H9 (cell line): ENCODE measurements at regions not wholly inside any gene's neighbourhood (a gene's known extent, or its start where the extent isn't known, plus 50 kb on each side); places are given as distances from the start of the nearest gene placed in this dataset.

Source experiments
- DNase-seq: peaks from one replicate; pipeline ENCODE4 v3.0.0-alpha.2; 2017
- H2AFZ ChIP-seq: one replicate; pipeline ENCODE4 v1.6.1; 2013; ENCODE audit warnings: mild to moderate bottlenecking, low read length, control low read depth, moderate library complexity
- H2AK5ac ChIP-seq: 2 replicates; pipeline ENCODE4 v1.6.1; 2013; ENCODE audit warnings: low read length, control low read depth, mixed read lengths; ENCODE audit not compliant: insufficient read length
- H2BK120ac ChIP-seq: one replicate; pipeline ENCODE4 v1.6.1; 2013; ENCODE audit warnings: low read depth, mild to moderate bottlenecking, low read length, control low read depth, inconsistent platforms; ENCODE audit not compliant: poor library complexity, severe bottlenecking
- H2BK12ac ChIP-seq: 2 replicates; pipeline ENCODE4 v1.6.1; 2013; ENCODE audit warnings: low read length, control low read depth, mixed read lengths, low read depth; ENCODE audit not compliant: insufficient read length
- H2BK15ac ChIP-seq: 2 replicates; pipeline ENCODE4 v1.6.1; 2013; ENCODE audit warnings: low read depth, low read length, control low read depth
- H2BK20ac ChIP-seq: one replicate; pipeline ENCODE4 v1.6.1; 2013; ENCODE audit warnings: low read depth, mild to moderate bottlenecking, low read length, control low read depth, inconsistent platforms; ENCODE audit not compliant: poor library complexity, severe bottlenecking
- H2BK5ac ChIP-seq: 2 replicates; pipeline ENCODE4 v1.6.1; 2013; ENCODE audit warnings: low read length, control low read depth, mixed read lengths; ENCODE audit not compliant: insufficient read length
- H3K14ac ChIP-seq: 2 replicates; pipeline ENCODE4 v1.6.1; 2013; ENCODE audit warnings: low read length, control low read depth; ENCODE audit not compliant: insufficient read depth
- H3K18ac ChIP-seq: 2 replicates; pipeline ENCODE4 v1.6.1; 2013; ENCODE audit warnings: low read depth, mild to moderate bottlenecking, mixed read lengths, low read length, control low read depth; ENCODE audit not compliant: insufficient read length
- H3K23ac ChIP-seq: 2 replicates; pipeline ENCODE4 v1.6.1; 2013; ENCODE audit warnings: low read length, control low read depth, mixed read lengths, low read depth; ENCODE audit not compliant: insufficient read length
- H3K23me2 ChIP-seq: 2 replicates; pipeline ENCODE4 v1.6.1; 2013; ENCODE audit warnings: low read depth, mild to moderate bottlenecking, mixed read lengths, low read length, control low read depth; ENCODE audit not compliant: insufficient read length, poor library complexity, severe bottlenecking
- H3K27ac ChIP-seq: 2 replicates; pipeline ENCODE4 v1.5.1; 2013; ENCODE audit warnings: low read length, control low read depth, mixed read lengths, low read depth; ENCODE audit not compliant: insufficient read length
- H3K27me3 ChIP-seq: 2 replicates; pipeline ENCODE4 v1.6.1; 2013; ENCODE audit warnings: low read length, control low read depth, inconsistent platforms; ENCODE audit not compliant: insufficient read depth
- H3K4ac ChIP-seq: 2 replicates; pipeline ENCODE4 v1.6.1; 2013; ENCODE audit warnings: low read depth, mild to moderate bottlenecking, control low read depth, inconsistent platforms, low read length, moderate library complexity
- H3K4me1 ChIP-seq: 2 replicates; pipeline ENCODE4 v1.6.1; 2013; ENCODE audit warnings: low read length, control low read depth, inconsistent platforms; ENCODE audit not compliant: insufficient read depth
- H3K4me2 ChIP-seq: 2 replicates; pipeline ENCODE4 v1.6.1; 2013; ENCODE audit warnings: low read length, control low read depth, mixed read lengths; ENCODE audit not compliant: insufficient read length, insufficient read depth
- H3K56ac ChIP-seq: 2 replicates; pipeline ENCODE4 v1.6.1; 2013; ENCODE audit warnings: low read depth, mild to moderate bottlenecking, mixed read lengths, low read length, control low read depth; ENCODE audit not compliant: insufficient read length
- H3K79me1 ChIP-seq: 2 replicates; pipeline ENCODE4 v1.6.1; 2013; ENCODE audit warnings: low read depth, mild to moderate bottlenecking, moderate library complexity, low read length, control low read depth, inconsistent platforms; ENCODE audit not compliant: insufficient read depth, poor library complexity, severe bottlenecking
- H3K79me2 ChIP-seq: 2 replicates; pipeline ENCODE4 v1.6.1; 2013; ENCODE audit warnings: low read length, control low read depth, inconsistent platforms; ENCODE audit not compliant: insufficient read depth
- H3K9ac ChIP-seq: 2 replicates; pipeline ENCODE4 v1.6.1; 2013; ENCODE audit warnings: low read length, control low read depth, mixed read lengths; ENCODE audit not compliant: insufficient read length; ENCODE audit errors: extremely low read depth
- H3K9me3 ChIP-seq: one replicate; pipeline ENCODE4 v1.6.1; 2013; ENCODE audit warnings: low read depth, low read length, inconsistent platforms; ENCODE audit not compliant: control insufficient read depth
- H3T11ph ChIP-seq: one replicate; pipeline ENCODE4 v1.6.1; 2013; ENCODE audit warnings: mild to moderate bottlenecking, low read length, control low read depth, inconsistent platforms
- H4K20me1 ChIP-seq: one replicate; pipeline ENCODE4 v1.6.1; 2013; ENCODE audit not compliant: control insufficient read depth, insufficient read length, insufficient read depth
- H4K5ac ChIP-seq: 2 replicates; pipeline ENCODE4 v1.6.1; 2013; ENCODE audit warnings: low read depth, mild to moderate bottlenecking, mixed read lengths, low read length, control low read depth; ENCODE audit not compliant: insufficient read length
- H4K8ac ChIP-seq: replicated peaks from 2 replicates; pipeline ENCODE4 v1.6.1; 2013; ENCODE audit warnings: low read length, control low read depth, mixed read lengths, low read depth; ENCODE audit not compliant: insufficient read length
- H4K91ac ChIP-seq: 2 replicates; pipeline ENCODE4 v1.6.1; 2013; ENCODE audit warnings: low read depth, mild to moderate bottlenecking, moderate library complexity, mixed read lengths, low read length, control low read depth; ENCODE audit not compliant: insufficient read length
- H3K27ac Mint-ChIP-seq, 3 experiments: 2 replicates in 2 of 3; 3 replicates in 1 of 3; pipeline ENCODE4 v1.8.0; 2020 to 2021; ENCODE audit warnings: mixed read lengths in 3 of 3, mild to moderate bottlenecking in 1 of 3, moderate library complexity in 1 of 3
- H3K27me3 Mint-ChIP-seq: 2 replicates; pipeline ENCODE4 v1.8.0; 2021; ENCODE audit warnings: low read depth, mild to moderate bottlenecking, moderate library complexity, mixed read lengths
- H3K36me3 Mint-ChIP-seq, 3 experiments: 2 replicates in 2 of 3; 3 replicates in 1 of 3; pipeline ENCODE4 v1.8.0; 2020 to 2021; ENCODE audit warnings: low read depth in 3 of 3, mixed read lengths in 3 of 3; ENCODE audit not compliant: insufficient read depth in 1 of 3
- H3K4me1 Mint-ChIP-seq, 2 experiments: 2 replicates each; pipeline ENCODE4 v1.8.0; 2020; ENCODE audit warnings: mixed read lengths in 2 of 2
- H3K4me3 Mint-ChIP-seq, 2 experiments: 2 replicates in 1 of 2; 3 replicates in 1 of 2; pipeline ENCODE4 v1.8.0; 2020 to 2021; ENCODE audit warnings: mild to moderate bottlenecking in 2 of 2, mixed read lengths in 2 of 2, moderate library complexity in 1 of 2
- H3K9me3 Mint-ChIP-seq, 2 experiments: 2 replicates in 1 of 2; 3 replicates in 1 of 2; pipeline ENCODE4 v1.8.0; 2020; ENCODE audit warnings: mild to moderate bottlenecking in 2 of 2, mixed read lengths in 2 of 2, moderate library complexity in 1 of 2
- CTCF ChIP-seq: fragments of 200-600 bp; sonication (generic); conservative IDR thresholded peaks from 3 replicates; pipeline ENCODE4 v1.8.0; 2021; ENCODE audit warnings: antibody characterized with exemption, mild to moderate bottlenecking
- WGBS: extraction: QIAGEN DNeasy Blood & Tissue Kit; methylation state at CpG from one replicate; pipeline ENCODE4 v1.1.7; 2013; ENCODE audit warnings: missing lambda C conversion rate, low lambda C conversion rate, mixed read lengths; ENCODE audit not compliant: insufficient read length; ENCODE audit errors: extremely low coverage; 5-methylcytosine and 5-hydroxymethylcytosine counted together

GRCh38 chr5:3460416-3460815 is 135.2 kb upstream of the IRX1 start:
- no peak overlapping the region for H4K91ac ChIP-seq
- no peak overlapping the region for H3K56ac ChIP-seq
- no peak for TF ChIP-seq CTCF

More at GRCh38 chr5:3460416-3460815, 135.2 kb upstream of the IRX1 start:
- Histone ChIP-seq H3K23ac (no peak overlapping the region), H2BK20ac (no peak overlapping the region), H3K9ac (no peak overlapping the region), H2AFZ (no peak overlapping the region), H3K4ac (no peak overlapping the region), H2BK120ac (no peak overlapping the region), H2AK5ac (no peak overlapping the region), H3K79me2 (no peaks in the 10 kb centered on the region), H3K18ac (no peak overlapping the region), H3K9me3 (no peaks in the 10 kb centered on the region), H4K20me1 (no peaks in the 10 kb centered on the region), H3K14ac (no peak overlapping the region), H2BK12ac (no peak overlapping the region), H2BK5ac (no peak overlapping the region), H2BK15ac (no peak overlapping the region), H3K4me2 (no peak overlapping the region), H3K79me1 (no peaks in the 10 kb centered on the region), H3K27me3 (no peaks in the 10 kb centered on the region), H3K27ac (no peak overlapping the region), H3K23me2 (no peaks in the 10 kb centered on the region), H4K8ac (no peak overlapping the region), H3K4me1 (no peaks in the 10 kb centered on the region), H4K5ac (no peak overlapping the region), H3T11ph (no peak overlapping the region)
- H3K4me3 Mint-ChIP-seq, result no peak overlapping the region
- no peaks in the 10 kb centered on the region for H3K4me1 Mint-ChIP-seq
- H3K27me3 Mint-ChIP-seq, result peaks cover 6% of the 10 kb centered on the region; the same call in 1 of the 2 replicates
- no peaks in the 10 kb centered on the region for H3K9me3 Mint-ChIP-seq
- DNase-seq, result no peak
- WGBS, result no CpG with 5 or more reads among the region's 2 CpGs
- H3K27ac Mint-ChIP-seq, result no peak overlapping the region
- no peaks in the 10 kb centered on the region for H3K36me3 Mint-ChIP-seq
